GM23338 (cell line): ENCODE measurements at regions not wholly inside any gene's neighbourhood (a gene's known extent, or its start where the extent isn't known, plus 50 kb on each side); places are given as distances from the start of the nearest gene placed in this dataset.

ENCODE experiments used
- ATAC-seq: fragments of 200-7000 bp; cut with Tn5 transposase; 3 replicates; pipeline ENCODE4 v1.9.1; 2020
- DNase-seq: peaks from one replicate; pipeline ENCODE4 v3.0.0-alpha.2; 2015; ENCODE audit warnings: low spot score
- H2AFZ ChIP-seq: fragments of 200-600 bp; sonication (generic); 2 replicates; pipeline ENCODE4 v1.8.0; 2016; ENCODE audit warnings: antibody characterized with exemption, mild to moderate bottlenecking, moderate library complexity
- H3F3A ChIP-seq: fragments of 200-600 bp; sonication (generic); replicated peaks from 2 replicates; pipeline ENCODE4 v1.8.0; 2017; ENCODE audit warnings: antibody characterized with exemption, mixed run types, low read depth
- H3K27ac ChIP-seq: fragments of 200-600 bp; sonication (generic); 2 replicates; pipeline ENCODE4 v1.6.1; 2016; ENCODE audit warnings: low read depth
- H3K27me3 ChIP-seq: fragments of 200-600 bp; sonication (generic); 2 replicates; pipeline ENCODE4 v1.8.0; 2016; ENCODE audit warnings: mild to moderate bottlenecking, mixed run types, moderate library complexity; ENCODE audit not compliant: insufficient read depth
- H3K36me3 ChIP-seq: fragments of 200-600 bp; sonication (generic); 2 replicates; pipeline ENCODE4 v1.8.0; 2016; ENCODE audit warnings: mild to moderate bottlenecking; ENCODE audit not compliant: insufficient read depth
- H3K4me1 ChIP-seq: fragments of 200-600 bp; sonication (generic); 2 replicates; pipeline ENCODE4 v1.8.0; 2016; ENCODE audit warnings: mild to moderate bottlenecking, moderate library complexity; ENCODE audit not compliant: insufficient read depth
- H3K4me2 ChIP-seq: fragments of 200-600 bp; sonication (generic); 2 replicates; pipeline ENCODE4 v1.7.1; 2017; ENCODE audit warnings: mixed run types
- H3K4me3 ChIP-seq: fragments of 200-600 bp; sonication (generic); 2 replicates; pipeline ENCODE4 v1.6.1; 2016; ENCODE audit warnings: mixed run types
- H3K79me2 ChIP-seq: fragments of 200-600 bp; sonication (generic); replicated peaks from 2 replicates; pipeline ENCODE4 v1.8.0; 2017; ENCODE audit warnings: mild to moderate bottlenecking; ENCODE audit not compliant: insufficient read depth
- H3K9me2 ChIP-seq: fragments of 200-600 bp; sonication (generic); 2 replicates; pipeline ENCODE4 v1.8.0; 2017; ENCODE audit not compliant: insufficient read depth
- H4K20me1 ChIP-seq: fragments of 200-600 bp; sonication (generic); replicated peaks from 2 replicates; pipeline ENCODE4 v1.8.0; 2017; ENCODE audit warnings: mild to moderate bottlenecking; ENCODE audit not compliant: insufficient read depth
- H3K27ac Mint-ChIP-seq: 2 replicates; pipeline ENCODE4 v1.8.0; 2020; ENCODE audit warnings: inconsistent platforms, mild to moderate bottlenecking, moderate library complexity, mixed read lengths
- H3K27me3 Mint-ChIP-seq: 3 replicates; pipeline ENCODE4 v1.8.0; 2022; ENCODE audit warnings: low read depth, mild to moderate bottlenecking, moderate library complexity, mixed read lengths, inconsistent platforms; ENCODE audit not compliant: insufficient read depth, poor library complexity
- H3K36me3 Mint-ChIP-seq: 3 replicates; pipeline ENCODE4 v1.8.0; 2021; ENCODE audit warnings: low read depth, mild to moderate bottlenecking, inconsistent platforms, moderate library complexity, mixed read lengths
- H3K4me1 Mint-ChIP-seq: 3 replicates; pipeline ENCODE4 v1.8.0; 2020; ENCODE audit warnings: mild to moderate bottlenecking, inconsistent platforms, mixed read lengths
- H3K4me3 Mint-ChIP-seq: 3 replicates; pipeline ENCODE4 v1.8.0; 2021; ENCODE audit warnings: moderate library complexity, mild to moderate bottlenecking, inconsistent platforms, mixed read lengths
- H3K9me3 Mint-ChIP-seq: 3 replicates; pipeline ENCODE4 v1.8.0; 2020; ENCODE audit warnings: moderate library complexity, mild to moderate bottlenecking, inconsistent platforms, mixed read lengths
- CREB1 ChIP-seq: fragments of 250-450 bp; sonication (Bioruptor Pico); IDR thresholded peaks from 2 replicates; pipeline ENCODE4 v1.5.0; 2020; ENCODE audit warnings: low read depth, mild to moderate bottlenecking, moderate library complexity
- CTCF ChIP-seq, 2 experiments: fragments of 200-600 bp in 1 of 2; sonication (generic) in 1 of 2; conservative IDR thresholded peaks; 2 replicates each; pipeline versions ENCODE4 v1.5.1 to v1.6.1; 2016 to 2017; ENCODE audit warnings: antibody characterized with exemption in 2 of 2, low read depth in 2 of 2, mild to moderate bottlenecking in 2 of 2, moderate library complexity in 1 of 2
- EZH2 ChIP-seq: fragments of 200-600 bp; sonication (generic); IDR thresholded peaks from one replicate; pipeline ENCODE4 v1.8.0; 2017; ENCODE audit warnings: antibody characterized with exemption, mild to moderate bottlenecking, low read depth; ENCODE audit not compliant: unreplicated experiment
- EZH2phosphoT487 ChIP-seq: fragments of 200-600 bp; sonication (generic); IDR thresholded peaks from one replicate; pipeline ENCODE4 v1.8.1; 2018; ENCODE audit warnings: antibody characterized with exemption; ENCODE audit not compliant: unreplicated experiment
- JUNB ChIP-seq: IDR thresholded peaks from one replicate; pipeline ENCODE4 v1.6.1; 2016; ENCODE audit warnings: antibody characterized with exemption; ENCODE audit not compliant: unreplicated experiment
- NANOG ChIP-seq: IDR thresholded peaks from 2 replicates; pipeline ENCODE4 v1.6.1; 2016; ENCODE audit warnings: antibody characterized with exemption, borderline replicate concordance
- POLR2AphosphoS5 ChIP-seq: IDR thresholded peaks from 2 replicates; pipeline ENCODE4 v1.6.1; 2016; ENCODE audit warnings: antibody characterized with exemption, low read depth
- REST ChIP-seq: IDR thresholded peaks from one replicate; pipeline ENCODE4 v1.6.1; 2018; ENCODE audit warnings: antibody characterized with exemption; ENCODE audit not compliant: unreplicated experiment
- STAT1 ChIP-seq: IDR thresholded peaks from one replicate; pipeline ENCODE4 v1.6.1; 2016; ENCODE audit warnings: antibody characterized with exemption; ENCODE audit not compliant: unreplicated experiment
- ZNF114 ChIP-seq: fragments of 250-450 bp; sonication (Bioruptor Pico); IDR thresholded peaks from 2 replicates; pipeline ENCODE4 v1.5.0; 2020; ENCODE audit warnings: mild to moderate bottlenecking, moderate library complexity
- ZNF331 ChIP-seq: fragments of 250-450 bp; sonication (Bioruptor Pico); IDR thresholded peaks from 2 replicates; pipeline ENCODE4 v1.5.0; 2020; ENCODE audit warnings: low read depth, mild to moderate bottlenecking, moderate library complexity
- ZNF462 ChIP-seq: fragments of 250-450 bp; sonication (Bioruptor Pico); IDR thresholded peaks from 2 replicates; pipeline ENCODE4 v1.5.0; 2020; ENCODE audit warnings: mild to moderate bottlenecking, moderate library complexity

GRCh38 chr4:173929921-173930320 lies 353.5 kb downstream of the FBXO8 start:
- Histone ChIP-seq H3K4me1 (no peaks in the 10 kb centered on the region), H3K4me3 (no peak overlapping the region), H3K27me3 (no peaks in the 10 kb centered on the region), H3K9me2 (no peaks in the 10 kb centered on the region), H3K27ac (no peak overlapping the region), H2AFZ (no peak overlapping the region), H3K4me2 (no peak overlapping the region), H3K36me3 (no peaks in the 10 kb centered on the region), H3K79me2 (no peaks in the 10 kb centered on the region), H4K20me1 (no peaks in the 10 kb centered on the region), H3F3A (no peaks in the 10 kb centered on the region)
- no peak overlapping the region for H3K27ac Mint-ChIP-seq
- no peaks in the 10 kb centered on the region for H3K27me3 Mint-ChIP-seq
- no peaks in the 10 kb centered on the region for H3K9me3 Mint-ChIP-seq
- H3K4me1 Mint-ChIP-seq, result no peaks in the 10 kb centered on the region
- no peaks in the 10 kb centered on the region for H3K36me3 Mint-ChIP-seq
- ATAC-seq (no peak), DNase-seq (no peak)
- TF ChIP-seq ZNF114 (CRISPR knock-in tag), result no peak
- TF ChIP-seq POLR2AphosphoS5, result no peak
- TF ChIP-seq CTCF (conservative IDR thresholded peaks at IDR 0.05; ENCODE audit: low read depth in 2 of 2), result no peak
- no peak for TF ChIP-seq JUNB
- no peak for TF ChIP-seq CREB1 (CRISPR knock-in tag)
- TF ChIP-seq REST, result no peak
- TF ChIP-seq EZH2phosphoT487, result no peak
- no peak for TF ChIP-seq NANOG
- no peak for TF ChIP-seq ZNF331 (CRISPR knock-in tag)
- TF ChIP-seq EZH2, result no peak
- no peak for TF ChIP-seq STAT1
- H3K4me3 Mint-ChIP-seq, result no peak overlapping the region

- Mint-ChIP-seq H3K4me1 (peaks cover 7% of the 10 kb centered on the region; the same call in 2 of the 3 replicates), H3K9me3 (no peaks in the 10 kb centered on the region), H3K27me3 (peaks cover 2% of the 10 kb centered on the region), H3K4me3 (no peak overlapping the region), H3K27ac (no peak overlapping the region), H3K36me3 (no peaks in the 10 kb centered on the region)
- no peak for ATAC-seq
- Histone ChIP-seq H3K9me2 (no peaks in the 10 kb centered on the region), H3K4me2 (no peak overlapping the region), H2AFZ (no peak overlapping the region; the same call in 1 of the 2 replicates), H3K27ac (no peak overlapping the region), H3K36me3 (no peaks in the 10 kb centered on the region), H3F3A (no peaks in the 10 kb centered on the region), H4K20me1 (no peaks in the 10 kb centered on the region), H3K4me1 (no peaks in the 10 kb centered on the region), H3K27me3 (no peaks in the 10 kb centered on the region), H3K79me2 (no peaks in the 10 kb centered on the region), H3K4me3 (no peak overlapping the region)
- DNase-seq, result no peak
- TF ChIP-seq JUNB (no peak), ZNF114 (CRISPR knock-in tag) (no peak), ZNF462 (CRISPR knock-in tag) (no peak), ZNF331 (CRISPR knock-in tag) (no peak), POLR2AphosphoS5 (no peak)
Measured at GRCh38 chr4:173924561-173924960, 358.9 kb downstream of the FBXO8 start.
